ENCODE measurements at regions not wholly inside any gene's neighbourhood (a gene's known extent, or its start where the extent isn't known, plus 50 kb on each side); places are given as distances from the start of the nearest gene placed in this dataset.

DNA sequence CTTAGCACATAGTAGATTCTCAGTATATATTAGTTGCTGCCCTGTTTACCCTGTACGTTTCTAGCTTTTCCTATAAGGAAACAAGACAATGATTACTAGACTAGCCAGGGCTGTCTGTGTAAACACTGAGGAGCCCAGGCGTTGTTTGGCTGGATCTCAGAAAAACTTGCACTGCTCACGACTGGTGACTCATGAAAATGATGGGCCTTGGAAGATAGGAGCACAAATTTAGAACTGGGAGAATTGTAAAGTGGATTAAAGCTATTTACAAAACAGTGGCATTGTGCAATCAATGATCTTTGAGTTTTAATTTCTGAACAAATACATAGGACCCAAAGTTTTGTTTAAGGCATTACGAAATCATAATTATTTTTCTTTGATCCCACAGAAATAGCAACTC is 276.9 kb downstream of the FAM76B start:
- POLR2A ChIA-PET: no interaction called here
- H3K27me3 ChIP-seq (ENCODE audit: insufficient read depth): no peaks in the 10 kb centered on the region
- no peaks in the 10 kb centered on the region for H3K9me2 ChIP-seq
- no peak overlapping the region for H2AFZ ChIP-seq (ENCODE audit: low read depth)
- H3K4me2 ChIP-seq: no peak overlapping the region
- H3F3A ChIP-seq (replicated peaks; ENCODE audit: insufficient read depth): no peaks in the 10 kb centered on the region
- H3K9ac ChIP-seq: no peak overlapping the region
- no peaks in the 10 kb centered on the region for H3K9me3 ChIP-seq
- H3K36me3 ChIP-seq (replicated peaks in 1 of 2; ENCODE audit: control insufficient read depth in 1 of 2, insufficient read depth in 2 of 2, low read length in 1 of 2): no peaks in the 10 kb centered on the region
- no peaks in the 10 kb centered on the region for H4K20me1 ChIP-seq (ENCODE audit: insufficient read depth)
- CTCF ChIA-PET: interaction anchor here (1.0 to 1.3 kb wide), 2 partner anchors 51 to 193 kb away, joined by 4 read pairs; no protein-coding TSS in a partner anchor
- no peaks in the 10 kb centered on the region for H3K79me2 ChIP-seq (ENCODE audit: insufficient read depth)
- no peak overlapping the region for H3K27ac ChIP-seq (ENCODE audit: low read depth in 2 of 2, low read length in 1 of 2)
- no peak for DNase-seq
- 10% methylated on average over 4 of the region's 4 CpGs for WGBS (ENCODE audit: low lambda C conversion rate)
- H3K4me1 ChIP-seq (ENCODE audit: control insufficient read depth in 1 of 2, insufficient read depth in 2 of 2, low read depth in 1 of 2, low read length in 1 of 2): no peaks in the 10 kb centered on the region; a peak in 1 of 4 replicates
- TF ChIP-seq, protein P1, sequence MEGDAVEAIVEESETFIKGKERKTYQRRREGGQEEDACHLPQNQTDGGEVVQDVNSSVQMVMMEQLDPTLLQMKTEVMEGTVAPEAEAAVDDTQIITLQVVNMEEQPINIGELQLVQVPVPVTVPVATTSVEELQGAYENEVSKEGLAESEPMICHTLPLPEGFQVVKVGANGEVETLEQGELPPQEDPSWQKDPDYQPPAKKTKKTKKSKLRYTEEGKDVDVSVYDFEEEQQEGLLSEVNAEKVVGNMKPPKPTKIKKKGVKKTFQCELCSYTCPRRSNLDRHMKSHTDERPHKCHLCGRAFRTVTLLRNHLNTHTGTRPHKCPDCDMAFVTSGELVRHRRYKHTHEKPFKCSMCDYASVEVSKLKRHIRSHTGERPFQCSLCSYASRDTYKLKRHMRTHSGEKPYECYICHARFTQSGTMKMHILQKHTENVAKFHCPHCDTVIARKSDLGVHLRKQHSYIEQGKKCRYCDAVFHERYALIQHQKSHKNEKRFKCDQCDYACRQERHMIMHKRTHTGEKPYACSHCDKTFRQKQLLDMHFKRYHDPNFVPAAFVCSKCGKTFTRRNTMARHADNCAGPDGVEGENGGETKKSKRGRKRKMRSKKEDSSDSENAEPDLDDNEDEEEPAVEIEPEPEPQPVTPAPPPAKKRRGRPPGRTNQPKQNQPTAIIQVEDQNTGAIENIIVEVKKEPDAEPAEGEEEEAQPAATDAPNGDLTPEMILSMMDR (IDR thresholded peaks at IDR 0.05): no peak
- no peak for TF ChIP-seq TAF1 (IDR thresholded peaks at IDR 0.05; ENCODE audit: borderline replicate concordance, low read depth, low read length)
- TF ChIP-seq CHD2 (IDR thresholded peaks at IDR 0.05; ENCODE audit: low read length, partially characterized antibody): no peak
- TF ChIP-seq TCF12 (IDR thresholded peaks at IDR 0.05): no peak
- TF ChIP-seq EP300 (IDR thresholded peaks at IDR 0.05; ENCODE audit: borderline replicate concordance in 1 of 2, low read depth in 1 of 2, low read length in 1 of 2): no peak
- TF ChIP-seq RAD21 (IDR thresholded peaks at IDR 0.05; ENCODE audit: low read length): no peak
- TF ChIP-seq, protein P2, sequence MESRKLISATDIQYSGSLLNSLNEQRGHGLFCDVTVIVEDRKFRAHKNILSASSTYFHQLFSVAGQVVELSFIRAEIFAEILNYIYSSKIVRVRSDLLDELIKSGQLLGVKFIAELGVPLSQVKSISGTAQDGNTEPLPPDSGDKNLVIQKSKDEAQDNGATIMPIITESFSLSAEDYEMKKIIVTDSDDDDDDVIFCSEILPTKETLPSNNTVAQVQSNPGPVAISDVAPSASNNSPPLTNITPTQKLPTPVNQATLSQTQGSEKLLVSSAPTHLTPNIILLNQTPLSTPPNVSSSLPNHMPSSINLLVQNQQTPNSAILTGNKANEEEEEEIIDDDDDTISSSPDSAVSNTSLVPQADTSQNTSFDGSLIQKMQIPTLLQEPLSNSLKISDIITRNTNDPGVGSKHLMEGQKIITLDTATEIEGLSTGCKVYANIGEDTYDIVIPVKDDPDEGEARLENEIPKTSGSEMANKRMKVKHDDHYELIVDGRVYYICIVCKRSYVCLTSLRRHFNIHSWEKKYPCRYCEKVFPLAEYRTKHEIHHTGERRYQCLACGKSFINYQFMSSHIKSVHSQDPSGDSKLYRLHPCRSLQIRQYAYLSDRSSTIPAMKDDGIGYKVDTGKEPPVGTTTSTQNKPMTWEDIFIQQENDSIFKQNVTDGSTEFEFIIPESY (IDR thresholded peaks at IDR 0.05; ENCODE audit: borderline replicate concordance, low read depth): no peak
- no peak for TF ChIP-seq RXRA (IDR thresholded peaks at IDR 0.05; ENCODE audit: borderline replicate concordance, low read depth)
- H3K4me3 ChIP-seq (ENCODE audit: low read depth in 2 of 2, low read length in 1 of 2): no peak overlapping the region

DNA sequence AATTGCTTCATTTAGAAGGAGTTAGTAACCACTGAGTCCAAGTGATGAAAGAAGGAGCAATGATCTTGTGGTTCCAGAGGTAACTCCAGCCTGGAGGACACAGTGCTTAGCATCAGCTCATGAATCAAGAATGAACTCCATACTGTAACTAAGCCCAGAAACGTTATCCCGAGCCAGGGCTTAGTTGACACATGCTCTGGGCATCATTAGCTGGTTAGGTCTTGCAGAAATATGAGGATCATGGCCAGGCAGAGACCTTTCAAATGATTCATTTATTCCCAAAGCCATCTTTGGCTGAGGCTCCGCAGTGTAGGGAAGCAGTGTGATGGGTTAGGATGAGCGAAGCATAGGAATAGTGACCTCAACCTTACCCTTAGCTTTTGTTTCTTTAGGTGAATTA is 277.4 kb downstream of the FAM76B start:
- TF ChIP-seq RCOR1 (IDR thresholded peaks at IDR 0.05; ENCODE audit: low read length) (no peak), GATA2 (CRISPR knock-in tag; IDR thresholded peaks at IDR 0.05) (no peak), SIN3A (IDR thresholded peaks at IDR 0.05; ENCODE audit: borderline replicate concordance, low read depth, low read length) (no peak), YY1 (IDR thresholded peaks at IDR 0.05; ENCODE audit: low read depth) (no peak), FOXJ3 (CRISPR knock-in tag; IDR thresholded peaks at IDR 0.05) (no peak), TCF12 (IDR thresholded peaks at IDR 0.05) (no peak), MXI1 (IDR thresholded peaks at IDR 0.05; ENCODE audit: low read depth, low read length) (no peak), RXRA (IDR thresholded peaks at IDR 0.05; ENCODE audit: borderline replicate concordance, low read depth) (no peak)
- TF ChIP-seq, protein P3, sequence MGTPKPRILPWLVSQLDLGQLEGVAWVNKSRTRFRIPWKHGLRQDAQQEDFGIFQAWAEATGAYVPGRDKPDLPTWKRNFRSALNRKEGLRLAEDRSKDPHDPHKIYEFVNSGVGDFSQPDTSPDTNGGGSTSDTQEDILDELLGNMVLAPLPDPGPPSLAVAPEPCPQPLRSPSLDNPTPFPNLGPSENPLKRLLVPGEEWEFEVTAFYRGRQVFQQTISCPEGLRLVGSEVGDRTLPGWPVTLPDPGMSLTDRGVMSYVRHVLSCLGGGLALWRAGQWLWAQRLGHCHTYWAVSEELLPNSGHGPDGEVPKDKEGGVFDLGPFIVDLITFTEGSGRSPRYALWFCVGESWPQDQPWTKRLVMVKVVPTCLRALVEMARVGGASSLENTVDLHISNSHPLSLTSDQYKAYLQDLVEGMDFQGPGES (IDR thresholded peaks at IDR 0.05; ENCODE audit: low read depth, low read length): no peak
- H3K9me2 ChIP-seq: no peaks in the 10 kb centered on the region
- no peaks in the 10 kb centered on the region for H3K9me3 ChIP-seq
- ChIA-PET POLR2A (no interaction called here), CTCF (interaction anchor here (0.8 to 1.0 kb wide), 2 partner anchors 194 to 362 kb away, joined by 3 to 4 read pairs; no protein-coding TSS in a partner anchor)
- no peaks in the 10 kb centered on the region for H3K27me3 ChIP-seq (ENCODE audit: insufficient read depth)
- no peak overlapping the region for H3K4me3 ChIP-seq (ENCODE audit: low read depth in 2 of 2, low read length in 1 of 2)
- DNase-seq: no peak
- H3K27ac ChIP-seq (ENCODE audit: low read depth in 2 of 2, low read length in 1 of 2): no peak overlapping the region
- H3K36me3 ChIP-seq (replicated peaks in 1 of 2; ENCODE audit: control insufficient read depth in 1 of 2, insufficient read depth in 2 of 2, low read length in 1 of 2): no peaks in the 10 kb centered on the region
- no peak overlapping the region for H3K4me2 ChIP-seq
- no peak overlapping the region for H3K9ac ChIP-seq
- no peak overlapping the region for H2AFZ ChIP-seq (ENCODE audit: low read depth)
- no peaks in the 10 kb centered on the region for H3F3A ChIP-seq (replicated peaks; ENCODE audit: insufficient read depth)
- 45% methylated on average over 4 of the region's 4 CpGs for WGBS (ENCODE audit: low lambda C conversion rate)
- no peaks in the 10 kb centered on the region for H3K79me2 ChIP-seq (ENCODE audit: insufficient read depth)
- no peaks in the 10 kb centered on the region for H4K20me1 ChIP-seq (ENCODE audit: insufficient read depth)
- no peaks in the 10 kb centered on the region for H3K4me1 ChIP-seq (ENCODE audit: control insufficient read depth in 1 of 2, insufficient read depth in 2 of 2, low read depth in 1 of 2, low read length in 1 of 2)
